ENCODE measurements at regions not wholly inside any gene's neighbourhood (a gene's known extent, or its start where the extent isn't known, plus 50 kb on each side); places are given as distances from the start of the nearest gene placed in this dataset.

- Histone ChIP-seq H3K18ac (ENCODE audit: insufficient read length, low read depth, low read length) (no peak overlapping the region), H3K9me3 (ENCODE audit: control insufficient read depth, low read depth, low read length) (no peaks in the 10 kb centered on the region), H4K91ac (ENCODE audit: insufficient read length, low read depth, low read length) (no peak overlapping the region), H3K27ac (ENCODE audit: insufficient read length, low read depth, low read length) (no peak overlapping the region), H3K23ac (ENCODE audit: insufficient read length, low read depth, low read length) (no peak overlapping the region), H3K79me1 (ENCODE audit: insufficient read depth, low read depth, low read length, poor library complexity, severe bottlenecking) (no peaks in the 10 kb centered on the region), H2BK120ac (ENCODE audit: low read depth, low read length, poor library complexity, severe bottlenecking) (no peak overlapping the region), H2BK15ac (ENCODE audit: low read depth, low read length) (no peak overlapping the region), H3T11ph (ENCODE audit: low read length) (no peak overlapping the region), H3K4ac (ENCODE audit: low read depth, low read length) (no peak overlapping the region), H3K14ac (ENCODE audit: insufficient read depth, low read length) (no peak overlapping the region), H3K27me3 (ENCODE audit: insufficient read depth, low read length) (no peaks in the 10 kb centered on the region), H2AFZ (ENCODE audit: low read length) (no peak overlapping the region), H3K79me2 (ENCODE audit: insufficient read depth, low read length) (no peaks in the 10 kb centered on the region), H2BK5ac (ENCODE audit: insufficient read length, low read length) (no peak overlapping the region), H4K20me1 (ENCODE audit: control insufficient read depth, insufficient read depth, insufficient read length) (no peaks in the 10 kb centered on the region), H3K9ac (ENCODE audit: extremely low read depth, insufficient read length, low read length) (no peak overlapping the region), H3K4me2 (ENCODE audit: insufficient read depth, insufficient read length, low read length) (no peak overlapping the region), H4K8ac (replicated peaks; ENCODE audit: insufficient read length, low read depth, low read length) (no peak overlapping the region), H2BK12ac (ENCODE audit: insufficient read length, low read depth, low read length) (no peak overlapping the region), H3K56ac (ENCODE audit: insufficient read length, low read depth, low read length) (no peak overlapping the region), H2BK20ac (ENCODE audit: low read depth, low read length, poor library complexity, severe bottlenecking) (no peak overlapping the region), H3K23me2 (ENCODE audit: insufficient read length, low read depth, low read length, poor library complexity, severe bottlenecking) (no peaks in the 10 kb centered on the region), H4K5ac (ENCODE audit: insufficient read length, low read depth, low read length) (no peak overlapping the region), H2AK5ac (ENCODE audit: insufficient read length, low read length) (no peak overlapping the region), H3K4me1 (ENCODE audit: insufficient read depth, low read length) (no peaks in the 10 kb centered on the region)
- no peak for DNase-seq
- H3K36me3 Mint-ChIP-seq (ENCODE audit: insufficient read depth in 1 of 3, low read depth in 3 of 3), result no peaks in the 10 kb centered on the region
- peak overlapping the region in 1 of 3 experiments; percentile 40; a peak in 1 of 7 replicates for H3K27ac Mint-ChIP-seq
- peaks cover 6% of the 10 kb centered on the region in 2 experiments; a peak in 2 of 4 replicates for H3K4me1 Mint-ChIP-seq
- H3K4me3 Mint-ChIP-seq, result no peak overlapping the region
- no peak for TF ChIP-seq CTCF (conservative IDR thresholded peaks at IDR 0.05)
- no peaks in the 10 kb centered on the region for H3K9me3 Mint-ChIP-seq
- H3K27me3 Mint-ChIP-seq (ENCODE audit: low read depth), result peaks cover 2% of the 10 kb centered on the region; the same call in 1 of the 2 replicates
- no CpG with 5 or more reads among the region's 8 CpGs for WGBS (ENCODE audit: extremely low coverage, insufficient read length, low lambda C conversion rate)
These were observed 319.9 kb upstream of the ID2 start for GRCh38 chr2:8361930-8362329.

Data from H9 (cell line).